ENCODE measurements at regions not wholly inside any gene's neighbourhood (a gene's known extent, or its start where the extent isn't known, plus 50 kb on each side); places are given as distances from the start of the nearest gene placed in this dataset.
"Not testable (repeated sequence)": the region's sequence is repeated elsewhere in the genome, so short reads cannot be mapped to it uniquely, and the experiment has no call there.

DNA sequence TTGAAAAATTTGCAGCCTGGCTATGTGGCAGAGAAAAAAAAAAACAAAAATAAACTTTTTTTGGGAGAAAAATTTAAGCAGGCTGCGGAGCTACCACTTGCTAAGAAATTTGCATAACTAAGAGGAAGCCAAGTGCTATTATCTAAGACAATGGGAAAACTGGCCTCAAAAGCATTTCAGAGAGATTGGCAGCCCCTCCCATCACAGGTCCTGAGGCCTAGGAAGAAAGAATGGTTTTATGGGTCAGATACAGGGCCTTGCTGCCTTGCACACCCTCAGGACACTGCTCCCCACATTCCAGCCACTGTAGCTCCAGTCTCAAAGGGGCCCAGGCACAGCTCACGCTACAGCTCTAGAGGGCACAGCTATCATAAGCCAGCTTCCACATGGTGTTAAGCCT lies 777.9 kb downstream of the TENT5A start:
- DNase-seq = no peak

DNA sequence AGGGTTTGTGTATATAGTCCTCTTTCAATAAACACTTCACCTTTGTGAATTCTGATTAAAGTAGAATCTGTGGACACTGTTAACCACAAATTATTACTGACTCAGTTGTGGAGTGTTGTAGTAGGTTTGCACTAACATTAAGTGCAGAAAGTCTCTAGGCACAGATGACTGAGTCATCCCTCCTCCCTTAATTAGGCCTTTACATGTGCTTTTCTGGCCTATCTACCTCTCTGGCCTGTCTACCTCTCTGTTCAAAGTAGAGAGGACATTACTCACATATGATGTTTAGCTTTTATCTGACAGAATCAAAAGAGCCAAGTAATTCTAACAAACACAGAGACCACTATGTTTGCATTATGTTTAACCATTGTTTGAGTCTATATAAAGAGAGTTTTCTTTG lies 783.0 kb downstream of the TENT5A start:
- DNase-seq = no peak

DNA sequence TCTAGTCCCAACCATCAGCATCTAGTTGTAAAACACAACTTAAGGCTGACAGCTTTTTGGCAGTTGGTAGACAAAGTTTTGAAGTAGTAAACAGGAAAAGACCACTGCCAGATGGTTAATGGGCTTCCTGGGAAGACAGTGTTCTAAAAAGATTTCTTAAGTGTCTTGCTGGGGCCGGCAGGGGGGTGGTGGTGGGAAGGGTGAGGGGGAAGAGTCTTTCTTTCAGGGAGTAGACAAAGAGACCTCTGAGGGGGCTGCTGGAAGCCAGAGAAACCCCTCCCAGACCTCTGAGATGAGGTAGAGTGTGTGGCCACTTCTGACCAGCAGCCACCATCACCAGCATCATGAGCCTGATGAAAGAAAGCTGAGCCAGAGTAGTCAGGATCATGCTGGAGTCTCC lies 784.9 kb downstream of the TENT5A start:
- DNase-seq = peak in 1 of 2 experiments; percentile 0

DNA sequence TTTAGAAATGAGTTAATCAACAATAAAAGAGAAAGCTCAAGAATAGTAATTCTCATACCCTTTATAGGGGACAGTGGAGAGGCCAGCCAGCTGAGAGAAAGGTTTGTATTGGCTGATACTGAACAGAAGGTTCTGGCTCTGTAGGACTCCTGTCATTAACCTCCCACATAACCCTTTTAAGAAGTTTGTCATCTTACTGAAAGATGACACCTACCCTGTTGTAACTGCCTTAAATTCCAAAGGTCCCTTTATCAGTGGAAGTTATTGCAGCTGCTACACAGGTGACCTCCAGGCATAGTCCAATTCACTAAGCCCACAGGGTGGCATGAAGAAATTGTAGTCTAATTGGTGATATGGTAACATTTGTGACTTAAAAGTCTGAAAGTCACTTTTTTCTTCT lies 790.1 kb downstream of the TENT5A start:
- no peak for DNase-seq

DNA sequence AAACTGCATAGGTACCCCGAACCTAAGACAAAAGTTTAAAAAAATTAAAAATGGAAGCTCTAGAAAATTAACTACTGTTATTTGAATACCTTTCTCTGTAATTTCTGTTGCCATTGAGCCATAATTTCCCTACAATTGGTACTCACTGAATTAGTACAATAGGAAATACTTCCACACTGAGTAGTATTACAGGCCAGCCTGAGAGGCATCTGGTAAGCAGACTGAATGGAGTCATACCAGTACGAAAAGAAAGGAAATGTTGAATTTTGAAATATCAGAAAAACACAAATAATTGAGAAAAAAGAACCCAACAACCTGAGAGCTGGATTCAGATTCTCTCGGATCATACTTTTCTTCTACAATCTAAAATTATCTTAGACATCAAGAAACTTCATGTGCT lies 791.3 kb downstream of the TENT5A start:
- DNase-seq = no peak

DNA sequence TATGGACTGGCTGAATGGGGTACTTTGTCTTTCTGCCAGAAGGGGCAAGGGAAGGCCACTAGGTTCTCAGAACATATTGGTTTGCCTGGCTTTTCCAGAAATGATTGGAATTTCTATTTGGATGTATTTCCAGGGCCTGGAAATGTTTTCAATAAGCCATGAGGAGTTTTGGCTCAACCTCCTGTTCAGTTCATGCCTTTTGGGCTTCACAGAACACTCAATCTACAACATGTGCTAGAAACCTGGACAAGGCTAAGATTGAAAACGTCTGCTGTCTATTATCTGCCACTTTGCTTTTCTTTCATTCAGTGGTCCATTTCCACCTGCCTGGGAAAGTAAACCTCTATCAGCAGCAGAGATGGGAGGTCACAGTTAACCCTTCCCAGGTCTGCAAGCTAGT lies 793.4 kb downstream of the TENT5A start:
- peak in 1 of 2 experiments; percentile 4 for DNase-seq

DNA sequence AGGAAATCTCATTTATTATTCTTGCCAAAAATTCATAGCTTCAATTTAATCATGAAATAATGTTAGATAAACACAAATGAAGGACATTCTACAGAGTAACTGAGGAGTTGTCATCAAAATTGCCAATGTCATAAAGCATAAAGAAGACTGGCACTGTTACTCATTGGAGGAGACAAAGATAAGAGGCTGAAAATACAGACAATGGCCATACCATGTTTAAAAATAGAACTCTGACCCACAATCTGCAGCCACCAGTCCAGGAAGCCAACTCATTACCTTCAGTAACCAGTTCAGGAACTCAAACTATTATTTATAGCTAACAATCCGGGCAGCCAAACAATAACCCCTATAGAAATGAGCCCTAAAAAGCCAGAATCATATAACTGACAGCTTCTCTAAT lies 795.6 kb downstream of the TENT5A start:
- no peak for DNase-seq

DNA sequence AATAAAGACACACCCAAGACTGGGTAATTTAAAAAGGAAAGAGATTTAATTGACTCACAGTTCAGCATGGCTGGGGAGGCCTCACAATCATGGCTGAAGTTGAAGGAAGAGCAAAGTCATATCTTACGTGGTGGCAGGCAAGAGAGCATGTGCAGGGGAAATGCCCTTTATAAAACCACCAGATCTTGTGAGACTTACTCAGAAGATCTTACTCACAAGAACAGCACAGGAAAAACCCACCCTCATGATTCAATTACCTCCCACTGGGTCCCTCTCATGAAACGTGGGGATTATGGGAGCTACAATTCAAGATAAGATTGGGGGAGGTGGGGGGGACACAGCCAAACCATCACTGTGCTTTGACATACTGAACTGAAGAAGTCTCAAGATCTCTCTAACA lies 800.0 kb downstream of the TENT5A start:
- DNase-seq = not testable (repeated sequence)

DNA sequence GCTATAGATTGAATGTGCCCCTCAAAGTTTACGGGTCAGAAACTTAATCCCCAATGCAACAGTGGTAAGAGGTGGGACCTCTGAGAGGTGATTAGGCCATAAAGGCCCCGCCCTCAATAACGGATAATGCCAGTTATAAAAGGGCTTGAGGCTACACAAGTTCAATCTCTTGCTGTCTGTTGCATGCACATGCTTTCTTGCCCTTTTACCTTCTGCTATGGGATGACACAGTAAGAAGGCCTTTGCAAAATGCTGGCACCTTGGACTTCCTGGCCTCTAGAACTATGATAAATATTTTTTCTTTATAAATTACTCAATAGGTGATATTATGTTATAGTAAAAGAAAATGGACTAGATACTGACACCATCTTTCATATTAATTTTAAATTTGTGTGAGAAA lies 806.1 kb downstream of the TENT5A start:
- DNase-seq = no peak

DNA sequence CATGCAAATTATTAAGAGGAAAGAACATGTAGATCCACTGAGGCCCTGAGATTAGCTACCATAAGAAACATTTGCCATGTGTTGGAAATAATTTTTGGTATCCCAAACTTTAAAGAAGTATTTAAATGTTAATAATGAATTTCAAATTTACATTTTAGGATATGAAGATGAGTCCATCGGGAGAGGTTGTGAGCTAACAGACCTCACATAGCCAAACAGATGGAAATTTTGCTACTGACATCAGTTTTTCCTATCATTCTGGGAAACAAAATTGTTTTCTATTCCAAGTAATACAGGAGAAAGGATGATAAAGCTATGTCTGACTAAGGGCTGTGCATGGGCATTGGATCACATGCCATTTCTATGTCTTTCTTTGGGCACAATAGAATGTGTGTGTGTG lies 809.6 kb downstream of the TENT5A start:
- no peak for DNase-seq

DNA sequence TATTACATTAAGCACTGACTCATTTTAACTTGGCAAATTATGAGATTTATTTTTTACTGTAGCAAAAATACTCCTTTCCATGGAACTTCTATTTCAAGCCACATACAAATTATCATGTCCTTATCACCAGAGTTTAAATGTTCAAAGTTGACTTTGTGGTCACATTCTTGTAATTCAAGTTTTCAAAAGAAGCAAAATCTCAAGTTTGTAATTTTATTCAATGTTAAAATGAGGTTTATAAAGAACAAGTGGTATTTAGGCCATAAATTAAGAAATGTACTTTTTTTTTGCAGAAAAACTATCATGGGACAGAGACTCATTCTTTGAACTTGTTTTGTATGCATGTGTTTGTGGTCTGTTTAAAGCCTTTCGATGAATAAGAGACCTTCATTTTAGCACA lies 811.5 kb downstream of the TENT5A start:
- DNase-seq = no peak

DNA sequence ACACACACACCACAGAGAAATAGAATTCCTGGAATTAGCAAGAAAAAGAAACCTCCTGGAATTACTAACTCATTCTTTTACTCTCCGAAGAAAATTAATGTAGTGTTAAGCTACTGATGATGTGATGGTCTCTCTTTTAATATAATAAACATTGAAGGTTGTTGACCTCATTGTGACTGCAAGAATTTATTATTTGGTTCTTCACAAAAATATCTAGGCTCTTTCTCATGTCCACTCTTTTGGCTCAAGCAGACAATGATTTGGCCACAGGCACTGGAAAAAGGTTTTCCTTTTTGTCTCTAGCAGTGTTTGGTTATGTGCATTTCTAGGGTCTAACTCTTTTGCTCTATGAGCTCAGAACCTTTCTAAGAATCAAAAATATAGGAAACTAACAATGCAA lies 811.9 kb downstream of the TENT5A start:
- DNase-seq = no peak

DNA sequence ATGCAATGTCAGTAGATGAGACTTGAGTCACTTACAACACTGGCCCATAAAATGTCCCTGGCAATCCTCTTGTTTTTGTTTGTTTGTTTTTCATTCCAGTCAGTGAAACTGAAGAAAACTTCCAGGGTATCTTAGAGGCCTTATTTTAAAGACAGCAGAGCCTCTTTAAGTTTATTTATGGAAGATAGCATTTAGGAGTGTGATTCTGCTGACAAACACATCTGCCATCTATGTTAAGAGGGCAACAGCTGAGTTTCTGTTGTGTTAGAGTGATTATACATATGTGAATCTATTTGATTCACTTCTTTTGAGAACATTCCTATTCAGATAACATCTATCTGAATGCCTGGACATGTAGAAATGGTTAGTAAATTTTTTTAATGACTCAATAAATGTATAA lies 812.6 kb downstream of the TENT5A start:
- DNase-seq = no peak

DNA sequence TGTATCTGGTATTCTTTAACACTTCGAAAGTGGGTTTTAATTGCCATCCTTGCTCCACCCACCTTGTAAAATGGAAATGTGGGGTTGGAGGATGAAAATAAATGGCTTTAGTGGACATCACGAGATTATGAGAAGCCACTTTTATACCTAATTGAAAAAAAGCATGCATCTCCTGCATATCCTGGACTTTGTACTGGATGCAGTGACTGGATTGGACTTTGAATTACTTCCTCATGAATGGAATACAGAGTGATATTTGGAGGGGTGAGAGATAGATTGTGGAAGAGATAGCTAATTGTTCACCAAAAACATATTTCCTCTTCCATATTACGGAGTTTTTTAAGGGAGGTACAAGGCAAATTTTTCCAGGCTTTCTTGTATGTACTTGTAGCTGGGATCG lies 813.0 kb downstream of the TENT5A start:
- DNase-seq = no peak

DNA sequence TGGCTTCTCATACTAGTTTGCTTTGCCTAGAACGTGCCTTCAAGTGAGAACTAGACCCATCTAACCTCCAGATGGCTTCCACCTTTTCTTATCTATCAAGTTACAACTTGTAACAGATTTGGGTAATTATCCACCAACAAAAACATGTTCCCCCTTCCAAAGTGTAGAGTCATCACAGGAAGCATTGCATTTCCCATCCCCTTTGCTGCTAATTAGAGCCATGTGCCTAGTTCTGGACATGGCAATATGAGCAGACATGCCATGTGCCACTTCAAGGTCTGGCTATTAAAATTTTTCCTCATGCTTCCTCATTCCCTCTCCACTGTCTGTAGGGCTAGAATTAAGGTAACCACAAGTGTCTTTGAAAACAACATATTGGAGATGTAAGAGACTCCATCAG lies 814.4 kb downstream of the TENT5A start:
- DNase-seq = no peak

DNA sequence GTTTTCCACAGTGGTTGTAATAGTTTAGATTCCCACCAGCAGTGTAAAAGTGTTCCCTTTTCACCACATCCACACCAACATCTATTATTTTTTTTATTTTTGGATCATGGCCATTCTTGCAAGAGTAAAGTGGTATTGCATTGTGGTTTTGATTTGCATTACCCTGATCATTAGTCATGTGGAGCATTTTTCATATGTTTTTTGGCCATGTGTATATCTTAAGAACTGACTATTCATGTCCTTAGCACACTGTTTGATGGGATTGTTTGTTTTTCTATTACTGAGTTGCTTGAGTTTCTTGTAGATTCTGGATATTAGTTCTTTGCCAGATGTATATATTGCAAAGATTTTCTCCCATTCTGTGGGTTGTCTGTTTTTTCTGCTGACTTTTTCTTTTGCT lies 820.1 kb downstream of the TENT5A start:
- no peak for DNase-seq

DNA sequence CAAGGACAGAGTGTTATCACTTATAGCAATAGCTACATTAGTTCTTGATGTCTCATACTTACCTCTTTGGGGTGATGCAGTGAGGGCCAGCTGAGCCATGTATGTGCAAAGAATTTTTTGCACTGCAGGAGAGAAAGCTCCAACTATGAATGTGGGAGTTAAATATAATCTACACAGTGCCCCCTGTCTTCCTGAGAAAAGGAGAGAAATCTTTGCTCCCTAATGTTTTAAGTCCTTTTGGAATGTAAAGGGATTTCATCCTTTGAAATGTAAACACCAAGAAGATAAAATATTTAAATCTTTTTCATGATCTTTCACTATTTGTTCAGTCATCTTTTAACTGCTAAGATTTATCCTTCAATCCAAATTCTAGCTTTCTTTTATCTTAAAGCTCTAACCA lies 822.1 kb downstream of the TENT5A start:
- no peak for DNase-seq

DNA sequence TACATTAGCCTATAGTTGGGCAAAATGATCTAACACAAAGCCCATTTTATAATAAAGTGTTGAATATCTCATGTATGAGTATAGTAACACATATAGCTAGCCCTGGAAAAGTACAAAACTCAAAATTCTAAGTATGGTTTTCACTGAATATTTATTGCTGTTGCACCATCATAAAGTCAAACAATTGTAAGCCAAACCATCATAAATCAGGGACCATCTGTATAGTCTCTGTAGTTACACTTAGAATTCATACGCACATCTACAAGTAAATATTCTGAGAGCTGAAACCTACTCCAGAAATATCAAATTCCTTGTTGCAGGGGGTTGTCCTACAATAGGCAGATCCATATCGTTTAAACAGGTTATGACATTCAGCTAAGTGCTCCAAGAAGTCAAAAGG lies 817.3 kb downstream of the BCKDHB start:
- no peak for DNase-seq

DNA sequence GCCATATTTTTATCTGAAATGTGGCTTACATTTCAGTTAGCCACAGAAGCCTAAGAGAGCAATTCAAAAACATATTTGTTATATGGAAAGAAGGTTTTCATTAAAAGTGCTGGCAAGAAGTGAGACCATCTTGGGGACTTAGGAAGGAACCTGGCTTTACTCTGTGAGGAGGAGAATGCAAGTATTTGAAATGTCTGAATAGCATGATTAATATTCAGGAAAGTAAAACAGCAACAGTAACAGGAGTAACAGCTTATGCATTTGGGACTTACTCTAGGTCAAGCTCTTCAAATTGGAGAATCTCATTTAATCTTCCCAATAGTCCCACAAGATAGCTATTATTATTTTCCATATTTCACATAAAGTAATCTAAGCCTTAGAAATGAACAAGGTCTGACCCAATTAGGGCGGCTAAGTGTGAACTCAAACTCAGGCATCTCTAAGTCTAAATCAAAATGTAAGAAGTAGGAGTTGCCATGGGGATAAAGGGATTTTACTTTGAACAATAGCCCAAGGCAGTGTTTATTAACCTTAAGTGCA lies 816.5 kb downstream of the BCKDHB start:
- no peak for DNase-seq

DNA sequence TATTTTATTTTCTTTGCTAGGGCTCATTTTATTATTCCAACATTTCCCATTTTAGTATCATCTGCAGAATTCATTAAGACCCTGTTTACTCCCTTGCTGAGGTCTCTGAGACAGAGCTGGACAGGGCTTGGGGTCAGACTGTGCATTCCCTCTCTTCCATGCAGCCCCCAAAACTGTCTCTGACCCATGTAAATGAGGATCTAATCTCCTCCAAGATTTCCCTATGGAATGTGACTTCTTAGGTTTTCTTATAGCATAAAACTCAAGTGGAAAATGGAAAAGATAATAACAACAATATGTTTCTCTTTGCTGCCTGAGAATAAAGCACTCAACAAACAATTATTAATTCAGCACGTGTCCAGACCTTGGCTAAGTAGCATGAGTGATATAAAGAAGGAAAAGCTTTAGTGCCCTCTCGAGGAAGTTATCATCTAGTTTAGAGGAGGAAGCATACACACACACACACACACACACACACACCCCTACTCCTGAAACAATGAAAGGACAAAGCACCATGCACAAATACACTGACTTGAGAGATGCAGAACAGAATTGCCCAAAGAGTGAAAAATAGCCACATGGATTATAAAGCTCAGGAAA lies 815.5 kb downstream of the BCKDHB start:
- DNase-seq = no peak

DNA sequence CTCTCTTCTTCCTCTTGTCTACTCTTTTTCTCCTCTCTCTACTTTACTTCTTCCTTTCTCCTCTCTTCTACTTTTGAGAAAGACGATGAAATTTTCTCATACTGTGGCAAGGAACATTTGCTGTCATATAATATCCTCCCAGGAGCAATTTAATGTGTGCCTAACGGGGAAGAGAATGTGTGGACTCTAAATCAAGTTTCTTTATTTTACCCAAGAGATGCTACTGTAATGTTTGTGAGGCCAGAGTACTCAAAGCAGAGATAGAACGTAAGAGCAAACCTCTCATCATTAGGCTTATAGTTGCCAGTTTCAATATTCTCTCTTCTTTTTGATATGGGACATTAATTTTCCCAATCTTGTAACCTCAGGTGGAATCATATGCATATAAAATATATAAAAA lies 801.4 kb downstream of the BCKDHB start:
- DNase-seq = no peak

DNA sequence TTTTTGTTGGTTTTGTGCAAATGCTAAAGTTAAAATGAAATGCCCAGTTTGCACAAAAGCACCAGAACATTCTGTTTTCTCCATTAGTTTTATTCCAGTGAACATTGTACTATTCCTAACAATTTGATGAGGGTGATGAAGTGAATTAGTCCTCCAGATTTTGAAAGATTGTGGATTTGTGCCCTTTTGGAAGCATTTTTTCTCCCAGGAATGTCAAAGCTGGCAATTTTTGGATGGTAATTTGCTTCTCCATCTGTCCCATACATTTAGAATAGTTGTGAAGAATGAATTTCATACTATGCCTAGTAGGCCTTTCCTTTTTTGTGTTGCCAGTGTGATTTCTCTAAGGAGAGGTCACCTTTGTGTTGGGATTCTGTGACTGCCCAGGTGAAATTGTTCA lies 797.2 kb downstream of the BCKDHB start:
- no peak for DNase-seq

DNA sequence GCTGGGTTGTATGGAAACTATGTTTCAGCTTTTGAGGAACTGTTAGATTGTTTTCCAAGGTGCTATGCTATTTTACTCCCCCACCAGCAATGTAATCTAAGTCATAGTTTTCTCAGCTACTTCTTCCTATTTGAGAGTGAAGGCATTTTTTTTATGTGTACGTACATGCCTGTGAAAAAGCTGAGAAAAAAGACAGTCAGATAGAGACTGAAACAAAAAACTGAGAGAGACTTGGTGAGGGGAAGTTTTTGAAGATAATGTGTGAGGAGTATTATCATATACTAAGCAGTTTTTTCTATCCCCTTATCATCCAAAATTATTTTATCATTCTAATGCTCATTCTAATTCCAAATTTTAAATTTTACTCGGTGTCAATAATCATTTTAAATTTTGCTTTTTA lies 780.0 kb downstream of the BCKDHB start:
- DNase-seq = no peak

DNA sequence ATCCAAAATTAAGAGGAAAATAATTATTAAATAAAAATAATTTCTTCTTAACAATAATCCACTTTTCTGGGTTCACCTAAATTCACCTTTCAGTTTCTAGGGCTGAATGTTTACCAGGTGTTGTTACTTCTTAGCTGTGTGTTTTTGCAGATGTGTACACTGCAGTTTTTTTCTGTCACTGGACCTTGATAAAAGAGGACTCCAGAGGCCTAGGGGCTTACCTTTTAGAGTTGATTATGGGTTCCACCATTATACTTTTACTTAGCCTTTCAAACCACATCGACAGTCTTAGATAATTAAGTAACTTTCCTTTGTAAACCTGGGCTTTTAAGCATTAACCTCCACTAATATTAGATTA lies 766.5 kb downstream of the BCKDHB start:
- DNase-seq = no peak

DNA sequence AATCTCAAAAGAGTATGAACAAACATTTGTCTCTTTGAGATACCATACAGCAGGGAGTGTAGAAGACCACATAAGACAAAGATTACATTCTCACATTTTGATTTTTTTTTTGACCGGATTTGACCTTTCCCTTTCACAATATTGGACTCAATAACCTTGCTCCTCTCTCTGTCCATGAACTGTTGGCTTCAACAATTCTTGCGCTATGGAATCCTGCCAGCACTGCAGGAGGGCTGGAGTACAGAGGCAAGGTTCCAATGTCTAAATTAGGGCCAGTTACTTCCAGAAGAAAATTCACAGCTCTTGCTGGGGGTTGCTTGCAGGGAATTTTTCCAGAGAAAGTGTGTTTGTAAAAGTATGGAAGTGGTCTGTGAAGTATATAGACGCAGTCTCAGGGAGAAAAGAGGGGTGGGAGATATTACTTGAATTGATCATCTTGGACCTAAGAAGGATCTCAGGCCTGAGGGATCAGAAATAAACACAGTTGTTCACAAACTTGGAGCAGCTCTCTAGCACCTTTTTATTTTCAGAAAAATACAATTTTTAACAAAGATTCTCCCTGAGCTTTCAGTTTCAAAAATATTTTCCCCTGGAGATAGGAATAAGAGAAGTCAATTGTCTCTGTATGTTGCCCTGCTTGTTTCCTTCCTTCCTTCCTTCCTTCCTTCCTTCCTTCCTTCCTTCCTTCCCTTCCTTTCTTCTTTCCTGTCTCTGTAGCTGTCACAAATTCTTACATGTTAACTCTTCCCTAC lies 765.9 kb downstream of the BCKDHB start:
- DNase-seq = peak; percentile 39 to 78
